ENCODE measurements at regions not wholly inside any gene's neighbourhood (a gene's known extent, or its start where the extent isn't known, plus 50 kb on each side); places are given as distances from the start of the nearest gene placed in this dataset.

GRCh38 chr4:153973942-153974341 is 185.1 kb upstream of the SFRP2 start:
- no peak for TF ChIP-seq POLR2AphosphoS5 (IDR thresholded peaks at IDR 0.05; ENCODE audit: low read depth)
- TF ChIP-seq CTCF (conservative IDR thresholded peaks at IDR 0.05; ENCODE audit: low read depth in 2 of 2), result no peak
- no peak for TF ChIP-seq REST (IDR thresholded peaks at IDR 0.05; ENCODE audit: unreplicated experiment)
- no peak for TF ChIP-seq EZH2phosphoT487 (IDR thresholded peaks at IDR 0.05; ENCODE audit: unreplicated experiment)
- no peak for TF ChIP-seq STAT1 (IDR thresholded peaks at IDR 0.05; ENCODE audit: unreplicated experiment)
- no peak for TF ChIP-seq ZNF462 (CRISPR knock-in tag; IDR thresholded peaks at IDR 0.05)
- no peak for TF ChIP-seq JUNB (IDR thresholded peaks at IDR 0.05; ENCODE audit: unreplicated experiment)
- no peak for TF ChIP-seq EZH2 (IDR thresholded peaks at IDR 0.05; ENCODE audit: low read depth, unreplicated experiment)
- no peak for TF ChIP-seq ZNF331 (CRISPR knock-in tag; IDR thresholded peaks at IDR 0.05; ENCODE audit: low read depth)
- TF ChIP-seq CREB1 (CRISPR knock-in tag; IDR thresholded peaks at IDR 0.05; ENCODE audit: low read depth), result no peak
- TF ChIP-seq ZNF114 (CRISPR knock-in tag; IDR thresholded peaks at IDR 0.05), result no peak
- TF ChIP-seq ETS1 (IDR thresholded peaks at IDR 0.05), result no peak
- no peak for TF ChIP-seq NANOG (IDR thresholded peaks at IDR 0.05; ENCODE audit: borderline replicate concordance)
